K562 (cell line): ENCODE measurements at regions not wholly inside any gene's neighbourhood (a gene's known extent, or its start where the extent isn't known, plus 50 kb on each side); places are given as distances from the start of the nearest gene placed in this dataset.

Source experiments
- BCLAF1 ChIP-seq, 2 experiments: fragments of 450-650 bp in 1 of 2; IDR thresholded peaks; 2 replicates each; pipeline ENCODE4 v1.6.1; 2011 to 2017; ENCODE audit warnings: low read depth in 2 of 2, antibody characterized with exemption in 1 of 2, borderline replicate concordance in 1 of 2, low read length in 1 of 2, mild to moderate bottlenecking in 1 of 2, mixed read lengths in 1 of 2; ENCODE audit not compliant: control insufficient read depth in 1 of 2
- CTCF ChIP-seq, 3 experiments: IDR thresholded peaks in 2 of 3; conservative IDR thresholded peaks in 1 of 3; 2 replicates each; pipeline ENCODE4 v1.5.1; 2011 to 2012; ENCODE audit warnings: low read length in 3 of 3, mild to moderate bottlenecking in 3 of 3, control low read depth in 2 of 3, improper control_type of control experiment in 1 of 3, inconsistent platforms in 1 of 3, low read depth in 1 of 3, mixed read lengths in 1 of 3, moderate library complexity in 1 of 3; ENCODE audit not compliant: insufficient read depth in 2 of 3
- POLR2A ChIP-seq: fragments of 450-650 bp; conservative IDR thresholded peaks from 2 replicates; pipeline ENCODE4 v1.6.1; 2016
- THAP7 ChIP-seq: fragments of 250-450 bp; sonication (Bioruptor Pico); IDR thresholded peaks from 2 replicates; pipeline ENCODE4 v1.5.0; 2021
- ZNF212 ChIP-seq: fragments of 450-650 bp; formaldehyde crosslinking; IDR thresholded peaks from 2 replicates; pipeline ENCODE4 v1.4.0; 2020; ENCODE audit warnings: mild to moderate bottlenecking
- ZNF232 ChIP-seq: sonication (generic); formaldehyde crosslinking; IDR thresholded peaks from 2 replicates; pipeline ENCODE4 v1.8.0; 2022; ENCODE audit warnings: mild to moderate bottlenecking, missing genetic modification reagents
- ZNF778 ChIP-seq: fragments of 450-650 bp; formaldehyde crosslinking; IDR thresholded peaks from 2 replicates; pipeline ENCODE4 v1.4.0; 2020; ENCODE audit warnings: mild to moderate bottlenecking, moderate library complexity

GRCh38 chr20:52904837-52905236 lies 67.3 kb upstream of the TSHZ2 start:
- no peak for TF ChIP-seq ZNF778 (CRISPR knock-in tag)
- TF ChIP-seq BCLAF1 (IDR thresholded peaks at IDR 0.05; ENCODE audit: borderline replicate concordance in 1 of 2, control insufficient read depth in 1 of 2, low read depth in 2 of 2, low read length in 1 of 2): no peak
- TF ChIP-seq CTCF (IDR thresholded peaks at IDR 0.05 in 2 of 3, conservative IDR thresholded peaks at IDR 0.05 in 1 of 3; ENCODE audit: insufficient read depth in 2 of 3, low read depth in 1 of 3, low read length in 3 of 3): no peak
- TF ChIP-seq ZNF232 (CRISPR knock-in tag): no peak
- no peak for TF ChIP-seq POLR2A
- TF ChIP-seq THAP7 (CRISPR knock-in tag): no peak
- no peak for TF ChIP-seq ZNF212 (CRISPR knock-in tag)
